NCI-H748 treated with DMSO at 0.1 percent for 48 hours (cell line): ENCODE measurements at regions not wholly inside any gene's neighbourhood (a gene's known extent, or its start where the extent isn't known, plus 50 kb on each side); places are given as distances from the start of the nearest gene placed in this dataset.
"Not testable (repeated sequence)": the region's sequence is repeated elsewhere in the genome, so short reads cannot be mapped to it uniquely, and the experiment has no call there.

Experiments
- DNase-seq: peaks from one replicate; lab custom pipeline; 2025; lab: John Stamatoyannopoulos, UW

DNA sequence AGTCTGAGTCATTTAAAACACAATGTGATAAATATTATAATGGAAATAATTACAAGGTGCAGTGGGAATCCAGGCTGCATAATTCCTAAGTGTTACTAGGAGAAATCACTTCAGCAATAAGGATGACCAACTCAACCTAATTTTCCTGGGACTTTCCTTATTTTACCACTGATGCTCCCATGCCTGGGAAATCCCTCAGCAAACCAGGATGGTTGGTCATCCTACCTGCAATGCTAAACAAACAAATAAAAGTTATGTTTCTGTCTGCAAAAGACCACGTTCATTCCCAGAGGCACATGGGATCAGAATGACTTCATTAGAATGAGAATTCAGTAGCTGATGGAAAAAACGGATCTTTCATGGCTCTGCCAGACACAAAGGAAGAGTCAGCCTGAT lies 130.8 kb upstream of the RAP1B start:
- DNase-seq = no peak

DNA sequence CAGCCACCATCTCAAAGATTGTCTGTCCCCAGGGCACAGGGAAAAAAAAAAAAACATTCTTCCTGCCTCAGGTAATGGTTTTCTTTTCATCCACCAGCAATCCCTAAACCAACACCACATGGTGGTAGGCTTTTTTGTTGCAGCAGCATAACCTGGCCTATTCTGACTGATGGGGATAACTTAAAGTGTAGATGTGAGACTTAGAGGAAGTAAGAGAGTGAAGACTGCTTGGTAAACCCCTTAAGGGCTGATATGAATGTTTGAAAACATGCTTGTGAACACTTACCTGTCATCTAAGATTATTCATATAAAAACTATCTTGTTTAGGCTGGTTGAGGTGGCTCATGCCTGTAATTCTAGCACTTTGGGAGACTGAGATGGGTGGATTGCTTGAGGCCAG lies 130.2 kb upstream of the RAP1B start:
- no peak for DNase-seq

DNA sequence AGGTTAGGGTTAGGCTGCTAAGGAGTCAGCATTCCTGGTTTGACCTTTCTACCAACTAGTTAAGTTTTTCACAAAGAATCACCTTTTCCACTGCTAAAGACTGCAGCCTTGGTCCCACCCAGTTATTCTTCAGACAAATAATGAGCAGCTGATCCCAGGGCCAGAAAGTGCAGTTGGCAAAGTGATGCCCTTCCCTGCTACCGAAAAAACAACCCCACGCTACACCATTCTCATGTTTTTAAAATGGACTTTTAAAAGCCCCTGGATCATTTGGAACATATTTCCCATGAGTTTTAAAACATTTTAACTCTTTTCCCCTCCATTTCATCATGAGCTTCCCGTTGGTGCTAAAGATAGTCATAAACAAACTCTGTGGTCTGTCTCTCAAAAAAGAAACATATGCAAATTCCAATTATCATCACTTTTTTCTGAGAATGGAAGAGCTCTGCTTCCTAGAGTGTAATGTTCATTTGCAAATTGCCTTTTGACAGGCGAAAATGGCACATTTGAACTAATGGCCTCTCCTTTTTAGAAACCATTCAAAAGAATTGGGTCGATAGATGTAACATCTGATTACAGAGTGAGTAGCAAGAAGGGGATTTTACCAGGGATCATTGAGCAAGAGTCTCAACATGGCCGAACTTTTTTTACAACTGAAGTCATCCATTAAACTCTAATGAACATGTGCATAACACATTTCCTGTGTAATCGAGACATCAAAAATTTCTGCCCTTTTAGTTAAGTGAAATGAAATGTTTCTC lies 129.3 kb upstream of the RAP1B start:
- no peak for DNase-seq

DNA sequence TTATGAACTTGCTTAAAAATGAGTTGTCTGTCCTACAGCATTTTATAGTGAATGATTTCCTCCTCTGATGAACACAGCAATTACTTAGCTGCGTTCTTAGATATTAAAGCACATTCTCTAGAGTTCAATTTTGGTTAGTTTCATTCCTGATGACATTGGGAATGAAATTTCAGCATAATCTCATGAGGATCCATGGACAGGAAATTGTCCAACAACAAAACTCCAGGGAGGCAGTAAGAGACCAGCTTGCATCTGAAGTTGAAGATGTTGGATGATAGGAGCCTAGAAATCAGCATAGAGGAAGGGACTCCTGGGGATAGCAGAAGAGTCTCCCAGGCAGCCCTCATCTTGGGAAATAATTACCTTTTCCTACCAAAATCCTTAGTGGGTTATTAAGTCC lies 128.7 kb upstream of the RAP1B start:
- DNase-seq = no peak

DNA sequence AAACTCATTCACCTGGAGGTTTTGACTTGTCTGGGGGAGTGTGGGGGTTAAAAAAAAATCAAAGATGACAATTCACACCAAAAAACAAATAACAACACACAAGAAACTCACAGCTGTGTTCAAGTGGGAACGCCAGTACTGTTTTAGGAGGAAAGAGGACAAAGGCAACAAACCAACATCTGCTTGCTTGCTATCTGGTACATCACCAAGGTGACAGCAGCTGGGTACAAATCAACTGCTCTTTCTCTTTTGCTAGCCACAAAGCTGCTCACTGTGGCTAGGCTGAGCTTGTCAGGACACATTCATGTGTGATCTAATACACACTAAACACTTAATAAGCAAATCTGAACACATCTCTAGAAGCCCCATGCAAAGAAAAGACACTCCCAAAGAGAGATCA lies 128.0 kb upstream of the RAP1B start:
- DNase-seq = no peak

DNA sequence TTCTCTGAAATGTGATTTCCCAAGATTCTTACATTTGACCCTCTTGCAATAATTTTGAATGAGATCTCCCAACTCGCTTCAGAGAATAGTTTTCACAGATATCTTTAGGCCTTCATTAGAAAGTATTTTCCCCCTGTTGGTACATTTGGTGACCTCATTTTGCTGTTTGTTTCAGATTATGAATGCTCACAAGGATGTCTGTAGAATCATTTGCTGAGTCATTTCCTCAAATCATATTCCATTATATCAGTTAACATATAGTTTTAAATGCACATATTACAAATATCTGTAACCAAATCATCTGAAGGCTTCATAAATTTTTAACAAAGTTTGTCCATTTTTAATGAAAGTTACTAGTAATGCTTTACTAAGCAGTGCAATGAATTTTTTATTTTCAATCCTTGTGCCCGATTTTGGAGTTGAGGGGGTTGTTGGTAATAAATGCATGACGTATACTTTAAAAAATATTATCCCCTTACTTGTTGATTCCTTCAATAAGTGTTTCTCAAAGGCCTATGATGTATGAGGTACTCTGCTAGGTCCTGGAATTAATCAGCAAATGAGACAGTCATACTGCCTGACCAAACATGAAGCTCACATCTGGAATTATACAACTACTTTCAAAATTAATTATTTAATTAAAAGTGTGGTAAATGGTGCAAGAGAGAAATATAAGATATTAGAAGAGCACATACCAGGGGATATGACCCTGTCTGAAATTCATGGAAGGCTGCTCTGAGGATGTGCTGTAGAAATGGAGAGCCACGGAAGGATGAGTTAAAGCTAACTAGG lies 126.9 kb upstream of the RAP1B start:
- no peak for DNase-seq

DNA sequence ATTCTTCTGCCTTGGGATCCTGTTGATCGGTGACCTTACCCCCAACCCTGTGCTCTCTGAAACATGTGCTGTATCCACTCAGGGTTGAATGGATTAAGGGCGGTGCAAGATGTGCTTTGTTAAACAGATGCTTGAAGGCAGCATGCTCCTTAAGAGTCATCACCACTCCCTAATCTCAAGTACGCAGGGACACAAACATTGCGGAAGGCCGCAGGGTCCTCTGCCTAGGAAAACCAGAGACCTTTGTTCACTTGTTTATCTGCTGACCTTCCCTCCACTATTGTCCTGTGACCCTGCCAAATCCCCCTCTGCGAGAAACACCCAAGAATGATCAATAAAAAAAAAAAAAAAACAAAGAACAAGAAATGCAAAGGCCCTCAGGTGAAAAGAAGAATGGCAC lies 126.1 kb upstream of the RAP1B start:
- DNase-seq = not testable (repeated sequence)

DNA sequence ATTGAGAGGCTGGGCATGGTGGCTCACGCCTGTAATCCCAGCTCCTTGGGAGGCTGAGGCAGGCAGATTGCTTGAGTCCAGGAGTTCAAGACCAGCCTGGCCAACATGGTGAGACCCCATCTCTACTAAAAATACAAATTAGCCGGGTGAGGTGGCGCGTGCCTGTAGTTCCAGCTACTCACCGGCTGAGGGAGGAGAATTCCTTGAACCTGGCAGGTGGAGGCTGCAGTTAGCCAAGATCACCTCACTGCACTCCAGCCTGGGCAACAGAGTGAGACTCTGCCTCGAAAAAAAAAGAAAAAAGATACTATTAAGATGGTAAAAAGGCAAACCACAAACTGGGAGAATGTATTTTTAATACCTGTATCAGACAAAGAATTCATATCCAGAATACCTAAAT lies 124.2 kb upstream of the RAP1B start:
- not testable (repeated sequence) for DNase-seq

DNA sequence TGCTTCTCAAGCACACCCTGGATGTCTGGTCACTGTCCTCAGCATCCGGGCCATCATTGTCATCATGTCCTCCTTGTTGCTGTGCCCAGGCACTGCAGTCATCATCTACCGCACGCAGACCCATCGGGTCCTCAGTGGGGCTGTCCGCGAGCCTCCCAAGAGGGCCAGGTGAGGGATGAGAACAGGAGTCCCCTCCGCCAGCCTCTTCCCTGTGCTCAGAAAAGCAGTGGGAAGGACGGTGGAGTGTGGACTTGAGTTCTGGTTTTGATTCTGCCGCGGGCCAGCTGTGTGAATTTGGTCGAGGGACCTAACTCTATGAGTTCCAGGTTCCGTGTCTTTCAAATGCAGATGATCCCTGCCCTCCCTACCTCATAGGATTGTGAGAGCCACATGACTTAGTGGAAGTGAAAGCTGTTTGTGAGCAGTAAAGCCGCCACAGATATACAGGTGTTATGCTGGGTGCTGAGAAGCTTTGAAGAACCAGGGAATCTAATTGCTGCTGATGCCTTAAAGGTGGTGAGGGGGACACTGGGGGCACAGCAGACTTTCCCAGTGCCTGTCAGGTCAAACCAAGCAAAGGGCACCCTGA lies 122.9 kb upstream of the RAP1B start:
- no peak for DNase-seq

DNA sequence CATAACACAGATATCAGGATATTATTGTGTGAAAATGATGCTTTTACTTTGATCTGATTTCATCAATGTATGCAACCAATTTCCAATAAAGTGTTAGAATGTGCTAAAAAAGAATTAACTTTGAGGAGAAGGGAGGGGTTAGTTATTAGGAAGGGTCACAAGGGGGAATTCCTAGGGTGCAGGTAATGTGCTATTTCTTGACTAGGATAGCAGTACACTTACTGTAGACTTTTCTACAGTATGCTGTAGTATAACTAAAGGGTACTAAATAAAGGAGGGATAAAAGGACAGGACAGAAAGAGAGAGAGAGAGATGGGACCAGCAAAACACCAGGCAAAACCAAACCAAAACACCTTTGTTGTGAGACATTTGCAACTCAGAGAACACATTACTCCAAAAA lies 121.4 kb upstream of the RAP1B start:
- no peak for DNase-seq

DNA sequence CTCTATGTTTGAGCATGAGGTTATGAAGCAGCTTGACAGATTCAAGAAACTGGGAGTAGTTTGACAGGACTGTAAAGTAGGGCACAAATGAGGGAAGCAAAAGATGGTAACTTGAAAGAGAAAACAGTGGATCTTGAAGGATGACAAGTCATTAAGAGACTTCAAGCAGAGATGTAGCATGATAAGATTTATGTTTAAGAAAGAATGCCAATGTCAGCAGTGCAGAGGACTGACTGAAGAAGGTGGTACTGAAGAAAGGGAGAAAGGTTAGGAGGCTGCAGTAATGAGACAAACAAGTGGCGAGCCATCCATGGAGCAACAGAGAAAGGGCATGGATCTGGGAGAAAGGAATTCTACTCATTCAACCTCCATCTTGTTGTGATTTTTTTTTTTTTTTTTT lies 120.2 kb upstream of the RAP1B start:
- no peak for DNase-seq

DNA sequence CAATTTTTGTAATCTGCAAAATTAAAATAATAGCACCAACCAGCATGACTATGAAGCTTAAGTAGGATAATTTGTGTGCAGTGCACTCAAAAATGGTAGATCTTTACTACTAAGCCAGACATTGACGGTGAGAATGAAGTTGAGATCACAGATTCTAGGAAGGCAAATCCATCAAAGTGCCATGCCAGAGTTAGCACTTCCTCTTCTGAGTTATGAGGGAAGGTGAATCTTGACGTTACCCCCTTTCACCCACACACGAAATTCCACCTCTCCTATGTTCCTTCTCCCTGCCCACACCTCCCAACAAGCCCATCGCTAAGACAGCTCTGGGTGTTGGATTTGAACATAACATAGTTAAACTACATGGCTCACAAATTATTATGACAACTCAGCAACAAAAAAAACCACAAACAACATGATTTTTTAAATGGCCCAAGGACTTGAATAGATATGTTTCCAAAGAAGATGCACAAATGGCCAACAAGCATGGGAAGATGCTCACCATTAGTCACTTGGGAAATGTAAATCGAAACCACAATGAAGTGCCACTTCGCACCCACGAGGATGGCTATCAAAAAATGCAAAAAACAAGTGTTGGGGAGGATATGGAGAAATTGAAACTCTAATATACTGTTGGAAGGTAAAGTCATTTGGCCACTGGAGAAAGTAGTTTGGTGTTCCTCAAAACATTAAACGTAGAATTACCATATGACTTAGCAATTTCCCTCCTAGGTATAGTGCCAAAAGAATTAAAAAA lies 119.3 kb upstream of the RAP1B start:
- no peak for DNase-seq

DNA sequence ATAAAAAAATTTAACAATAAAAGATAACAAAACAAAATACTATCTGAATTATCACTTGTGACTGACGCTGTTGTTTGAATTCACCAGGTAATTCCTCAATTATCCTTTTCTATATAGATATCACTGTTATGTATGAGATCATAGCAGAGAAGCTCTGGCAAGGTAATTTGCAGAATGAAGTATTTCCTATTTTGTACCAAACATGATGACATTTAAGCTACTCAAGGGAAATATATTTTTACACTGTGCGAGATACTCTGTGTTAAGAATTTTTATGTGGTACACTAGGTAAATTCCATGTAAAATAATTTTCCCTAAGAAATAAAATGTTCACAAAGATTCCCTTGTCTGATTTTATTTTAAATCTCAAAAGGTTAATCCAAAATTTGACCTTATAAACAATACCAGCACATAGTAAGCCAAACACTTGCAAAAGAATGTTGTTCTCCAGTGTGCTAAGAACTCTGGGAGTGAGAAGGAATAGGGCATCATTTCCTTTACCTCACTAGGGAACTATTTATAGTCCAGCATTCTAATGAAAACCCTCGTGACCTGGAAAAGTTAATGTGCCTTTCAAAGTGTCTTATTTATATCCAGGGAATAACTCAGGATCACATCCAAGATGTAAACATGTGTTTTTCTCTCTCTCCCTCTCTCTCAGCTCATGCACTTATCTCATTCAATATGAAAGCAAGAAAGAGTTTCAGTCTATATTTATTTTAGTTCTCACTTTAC lies 115.2 kb upstream of the RAP1B start:
- DNase-seq = no peak

DNA sequence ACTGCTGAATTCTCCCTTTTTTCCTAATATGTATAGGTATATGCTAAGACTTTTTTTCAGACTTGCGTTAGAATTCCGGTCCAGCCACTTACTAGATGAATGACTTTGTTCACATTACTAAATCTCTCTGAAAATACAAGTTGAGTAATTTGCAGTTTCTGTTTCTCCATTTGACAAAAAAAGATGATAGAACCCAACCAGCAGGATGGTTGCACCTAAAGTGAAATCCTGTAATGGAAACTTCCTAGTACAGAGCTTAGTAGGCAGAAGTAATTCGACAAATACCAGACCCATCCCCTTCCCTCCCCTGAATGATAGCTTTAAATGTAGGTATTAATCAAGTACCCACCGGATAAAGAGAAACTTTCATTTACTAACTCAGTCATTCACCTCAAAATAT lies 113.6 kb upstream of the RAP1B start:
- no peak for DNase-seq

DNA sequence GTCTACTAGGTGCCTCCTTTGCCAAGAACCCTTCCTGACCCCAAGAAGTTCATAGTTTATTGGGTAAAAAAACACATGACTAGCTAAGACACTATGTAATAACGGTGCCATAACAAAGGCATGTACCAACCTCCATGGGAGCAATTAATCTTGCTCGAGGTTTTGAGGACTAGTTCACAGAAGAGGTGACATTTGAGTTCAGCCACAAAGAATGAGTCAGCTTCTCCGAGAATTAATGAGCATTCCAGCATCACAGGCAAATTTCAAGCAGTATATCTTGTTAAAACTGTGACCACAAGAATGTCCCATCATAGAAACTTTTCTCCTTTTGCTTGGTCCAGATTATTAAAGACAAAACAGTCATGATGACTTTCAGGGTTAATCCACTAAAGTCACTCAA lies 113.0 kb upstream of the RAP1B start:
- DNase-seq = no peak

DNA sequence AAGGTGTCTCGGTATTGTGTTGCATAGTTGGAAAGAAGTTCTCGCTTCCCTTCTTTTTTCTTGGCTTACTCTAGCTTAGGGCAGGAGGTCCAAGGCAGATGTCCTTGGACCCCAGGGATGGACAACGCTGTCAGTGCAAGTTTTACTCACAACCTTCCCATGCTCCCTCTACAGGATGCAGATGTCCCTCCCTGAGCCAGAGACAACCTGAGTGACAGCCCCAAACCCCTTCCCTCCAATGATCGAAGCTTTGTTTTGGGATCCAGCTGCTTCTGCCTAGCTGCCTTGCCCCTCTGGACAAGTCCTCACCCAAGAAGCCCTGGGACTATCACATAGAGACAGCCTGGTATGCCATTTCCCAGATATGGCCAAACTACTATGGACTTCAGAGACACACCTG lies 112.0 kb upstream of the RAP1B start:
- no peak for DNase-seq

DNA sequence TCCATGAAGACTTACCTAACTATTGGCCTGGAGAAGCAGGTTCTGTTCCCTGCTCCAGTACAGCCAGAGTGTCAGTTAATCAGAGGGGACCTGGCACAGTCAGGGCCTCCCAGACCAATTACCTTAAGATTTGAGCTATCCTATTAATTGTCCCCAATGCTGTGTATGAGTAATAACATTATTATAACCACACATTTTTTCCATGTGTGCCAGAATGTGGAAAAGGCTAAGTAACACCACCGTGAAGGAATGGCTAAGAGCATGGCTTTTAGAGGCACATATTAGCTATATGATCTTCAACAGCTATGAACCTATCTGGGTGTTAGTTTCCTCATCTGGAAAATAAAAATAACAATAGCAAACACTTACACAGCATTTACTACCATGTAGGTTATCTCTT lies 111.1 kb upstream of the RAP1B start:
- DNase-seq = no peak

DNA sequence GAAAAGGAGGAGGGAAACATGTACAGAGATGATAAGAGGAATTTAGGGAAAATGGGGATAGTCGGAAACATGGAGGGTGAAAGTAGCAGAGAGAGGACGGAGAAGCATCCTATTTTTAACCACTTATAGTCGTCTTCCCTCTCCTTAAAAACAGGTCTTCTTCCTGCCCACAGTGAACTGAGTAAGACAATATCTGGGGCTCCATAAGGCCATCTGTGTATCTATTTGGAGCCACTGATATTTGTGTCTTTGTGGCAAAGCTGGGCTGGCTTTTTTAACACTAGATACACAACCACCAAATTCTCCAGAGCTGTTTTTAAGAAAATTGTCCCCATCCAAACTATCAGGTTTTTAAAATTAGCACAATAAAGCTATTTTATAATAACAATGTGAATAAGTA lies 109.5 kb upstream of the RAP1B start:
- no peak for DNase-seq

DNA sequence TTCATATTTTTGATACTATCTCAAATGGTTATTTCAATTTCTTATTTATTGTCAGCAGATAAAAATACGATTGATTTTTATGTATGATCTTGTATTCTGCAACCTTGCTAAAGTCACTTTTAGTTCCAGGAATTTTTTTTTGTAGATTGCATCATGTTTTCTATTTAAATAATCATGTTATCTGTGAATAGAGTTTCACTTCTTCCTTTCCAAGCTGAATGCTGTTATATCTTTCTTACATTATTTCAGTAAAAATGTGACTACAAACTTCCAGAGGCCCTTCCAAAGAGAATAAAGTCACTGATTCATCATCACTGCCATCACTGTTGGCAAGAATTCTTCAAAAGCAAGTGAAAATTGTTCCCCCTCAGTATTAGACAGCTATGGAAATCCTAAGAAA lies 104.7 kb upstream of the RAP1B start:
- DNase-seq = no peak

DNA sequence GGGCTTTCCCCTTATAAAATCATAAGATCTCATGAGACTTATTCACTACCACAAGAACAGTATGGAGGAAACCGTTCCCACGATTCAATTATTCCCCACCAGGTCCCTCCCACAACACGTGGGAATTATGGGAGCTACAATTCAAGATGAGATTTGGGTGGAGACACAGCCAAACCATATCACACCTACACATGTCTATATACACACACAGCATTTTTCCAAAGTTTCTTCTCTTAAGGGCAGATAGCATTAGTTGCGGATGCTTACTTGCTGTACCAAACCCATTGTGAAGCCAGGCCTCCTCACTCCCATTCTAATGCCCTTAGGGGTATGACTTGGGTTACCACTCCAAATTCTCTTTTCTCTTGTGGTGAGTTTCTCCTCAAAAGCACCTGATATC lies 104.1 kb upstream of the RAP1B start:
- no peak for DNase-seq

DNA sequence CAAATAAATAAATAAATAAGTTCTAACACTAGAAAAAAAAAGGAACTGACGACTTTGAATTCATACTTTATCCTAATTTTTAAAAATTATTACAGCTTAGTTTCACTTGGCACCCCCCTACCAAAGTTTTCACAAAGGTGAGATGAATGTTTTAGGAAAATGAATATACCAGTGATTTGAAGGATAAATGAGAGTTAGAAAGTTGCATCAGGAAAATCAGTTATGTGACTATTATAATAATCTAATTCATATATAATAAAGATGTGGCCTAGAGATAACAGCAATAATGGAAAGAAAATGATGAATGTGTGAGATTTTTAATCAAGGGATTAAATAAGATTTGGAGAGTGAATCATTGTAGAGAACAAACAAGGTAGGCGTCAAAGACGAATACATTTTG lies 103.0 kb upstream of the RAP1B start:
- no peak for DNase-seq

DNA sequence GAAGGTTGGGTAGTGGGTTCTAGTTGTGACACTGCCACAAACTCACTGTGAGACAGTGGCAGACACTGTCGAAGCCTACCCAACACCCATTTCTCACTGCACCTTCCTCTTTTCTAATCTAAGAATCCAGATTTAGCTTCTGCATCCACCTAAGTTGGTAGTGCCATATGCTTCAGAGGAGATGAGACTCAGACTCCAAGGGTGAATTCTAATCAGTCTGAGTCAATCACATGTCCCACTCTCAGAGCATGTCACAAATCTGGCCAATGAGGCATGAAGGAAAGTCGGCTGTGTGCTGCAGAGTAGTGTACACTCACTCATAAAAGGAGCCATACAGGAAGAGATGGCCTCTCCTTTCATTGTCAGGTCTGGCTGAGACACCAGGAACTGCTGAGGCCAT lies 102.1 kb upstream of the RAP1B start:
- no peak for DNase-seq
